Fibroblast of pulmonary artery (primary cell): ENCODE measurements at regions not wholly inside any gene's neighbourhood (a gene's known extent, or its start where the extent isn't known, plus 50 kb on each side); places are given as distances from the start of the nearest gene placed in this dataset.

Source experiments
- DNase-seq: peaks from one replicate; pipeline ENCODE4 v3.0.0-alpha.2; 2010; ENCODE audit warnings: low read depth
- H3K4me3 ChIP-seq: replicated peaks from 2 replicates; pipeline ENCODE4 v1.5.1; 2011; ENCODE audit warnings: low read depth, mild to moderate bottlenecking, control low read depth, low read length, moderate library complexity
- TF ChIP-seq, protein P1 (sequence below): IDR thresholded peaks from 2 replicates; pipeline ENCODE4 v1.5.1; 2011; ENCODE audit warnings: mild to moderate bottlenecking, control low read depth, low read length, inconsistent platforms; ENCODE audit errors: missing control alignments

DNA sequence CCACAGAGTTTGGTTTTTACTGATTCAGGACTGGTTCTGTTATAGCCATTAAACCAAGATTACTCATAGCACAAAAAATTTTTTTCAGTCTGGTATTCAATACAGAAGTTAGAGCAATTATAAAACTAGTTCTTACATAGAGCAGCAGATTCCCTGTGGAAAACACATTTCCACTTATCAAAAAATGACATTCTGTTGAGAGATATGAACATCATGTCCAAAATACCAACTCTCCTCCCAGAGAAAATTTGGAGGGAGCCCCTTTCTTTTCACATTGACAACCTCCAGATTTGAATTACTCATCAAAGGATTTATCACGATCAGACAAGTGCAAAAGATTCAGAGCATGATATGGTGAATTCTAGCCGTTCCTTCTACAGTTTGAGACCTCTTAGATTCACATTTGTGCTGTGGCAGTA is 126.8 kb upstream of the SERPINE2 start:
- DNase-seq = no peak
- TF ChIP-seq, protein P1, sequence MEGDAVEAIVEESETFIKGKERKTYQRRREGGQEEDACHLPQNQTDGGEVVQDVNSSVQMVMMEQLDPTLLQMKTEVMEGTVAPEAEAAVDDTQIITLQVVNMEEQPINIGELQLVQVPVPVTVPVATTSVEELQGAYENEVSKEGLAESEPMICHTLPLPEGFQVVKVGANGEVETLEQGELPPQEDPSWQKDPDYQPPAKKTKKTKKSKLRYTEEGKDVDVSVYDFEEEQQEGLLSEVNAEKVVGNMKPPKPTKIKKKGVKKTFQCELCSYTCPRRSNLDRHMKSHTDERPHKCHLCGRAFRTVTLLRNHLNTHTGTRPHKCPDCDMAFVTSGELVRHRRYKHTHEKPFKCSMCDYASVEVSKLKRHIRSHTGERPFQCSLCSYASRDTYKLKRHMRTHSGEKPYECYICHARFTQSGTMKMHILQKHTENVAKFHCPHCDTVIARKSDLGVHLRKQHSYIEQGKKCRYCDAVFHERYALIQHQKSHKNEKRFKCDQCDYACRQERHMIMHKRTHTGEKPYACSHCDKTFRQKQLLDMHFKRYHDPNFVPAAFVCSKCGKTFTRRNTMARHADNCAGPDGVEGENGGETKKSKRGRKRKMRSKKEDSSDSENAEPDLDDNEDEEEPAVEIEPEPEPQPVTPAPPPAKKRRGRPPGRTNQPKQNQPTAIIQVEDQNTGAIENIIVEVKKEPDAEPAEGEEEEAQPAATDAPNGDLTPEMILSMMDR = no peak
- H3K4me3 ChIP-seq = no peak overlapping the region

DNA sequence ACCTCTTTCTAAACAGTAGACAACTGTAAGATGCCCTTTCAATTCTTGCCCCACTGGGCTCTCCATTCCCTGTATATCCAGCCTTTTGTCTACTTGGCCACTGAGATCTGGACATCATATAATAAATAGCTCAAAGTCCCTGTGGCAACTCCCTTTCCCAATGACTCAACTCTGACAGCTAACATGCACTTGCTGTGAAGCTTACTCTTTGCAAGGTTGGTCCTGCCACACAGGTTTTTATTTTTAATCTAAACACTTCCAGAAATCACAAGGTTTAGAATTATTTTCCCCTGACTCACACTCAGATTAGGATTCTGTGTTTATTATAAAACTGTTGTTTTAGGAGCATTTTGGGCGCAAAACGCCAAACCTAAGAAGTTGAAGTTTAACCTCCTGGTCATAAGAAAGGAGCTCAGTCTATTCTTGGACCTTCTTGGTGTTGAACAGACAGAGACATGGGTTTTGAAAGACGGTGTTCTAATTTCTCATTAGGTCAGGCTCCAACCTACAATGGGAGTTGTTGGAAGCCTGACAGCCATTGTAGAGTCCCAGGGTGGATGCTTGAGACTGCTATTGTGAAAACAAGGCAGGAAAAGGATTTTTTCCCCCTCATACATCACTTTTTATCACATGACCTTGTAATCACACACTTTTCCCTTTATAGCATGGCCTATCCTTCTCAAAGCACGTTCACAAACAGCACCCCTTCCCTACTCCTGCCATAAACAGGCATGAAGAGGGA is 124.7 kb upstream of the SERPINE2 start:
- no peak overlapping the region for H3K4me3 ChIP-seq
- TF ChIP-seq, protein P1 = no peak
- peak; percentile 78 for DNase-seq

DNA sequence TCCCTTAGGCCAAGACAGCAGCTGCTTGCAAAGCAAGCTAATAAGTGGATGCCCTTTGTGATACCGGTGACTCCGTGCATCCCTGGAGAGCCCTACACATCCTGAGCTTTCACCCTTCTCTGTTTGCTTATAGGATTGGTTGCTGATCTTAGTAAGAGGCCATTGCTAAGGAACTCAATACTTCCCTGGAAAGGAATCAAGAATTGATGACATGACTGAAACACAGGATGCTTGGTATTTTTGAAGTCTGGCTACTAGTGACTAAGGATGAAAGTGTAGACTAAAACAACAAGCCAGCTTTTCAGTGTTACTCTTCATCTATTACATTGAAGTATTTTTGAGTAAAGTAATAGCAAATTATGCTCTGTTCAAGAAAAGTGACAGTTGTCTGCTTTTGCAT is 123.0 kb upstream of the SERPINE2 start:
- DNase-seq = peak; percentile 34
- H3K4me3 ChIP-seq = no peak overlapping the region
- TF ChIP-seq, protein P1 = no peak

- TF ChIP-seq, protein P1 = no peak
- no peak for DNase-seq
- no peak overlapping the region for H3K4me3 ChIP-seq
Observed at GRCh38 chr2:224161712-224162111, 122.6 kb upstream of the SERPINE2 start.

- DNase-seq = peak; percentile 59
- H3K4me3 ChIP-seq = no peak overlapping the region
Observed at GRCh38 chr2:224160917-224161316, 121.8 kb upstream of the SERPINE2 start.

DNA sequence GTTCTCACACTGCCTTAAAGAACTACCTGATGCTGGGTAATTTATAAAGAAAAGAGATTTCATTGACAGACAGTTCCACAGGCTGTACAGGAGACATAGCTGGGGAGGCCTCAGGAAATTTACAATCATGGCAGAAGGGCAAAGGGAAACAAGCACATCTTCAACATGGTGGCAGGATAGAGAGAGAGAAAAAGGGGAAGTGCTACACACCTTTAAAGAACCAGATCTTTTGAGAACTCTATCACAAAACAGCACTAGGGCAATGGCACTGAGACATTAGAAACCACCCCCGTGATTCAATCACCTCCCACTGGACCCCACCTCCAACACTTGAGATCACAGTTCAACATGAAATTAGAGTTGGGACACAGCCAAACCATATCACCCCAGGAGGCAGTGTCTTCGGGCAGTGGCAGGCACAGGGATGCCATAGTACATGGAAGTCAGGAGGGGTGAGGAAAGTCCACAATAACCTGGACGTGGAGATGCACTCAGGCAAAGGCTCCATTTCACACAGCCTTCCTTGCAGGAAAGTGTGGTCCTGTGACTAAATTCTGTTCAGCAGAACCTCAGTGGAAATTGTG is 120.4 kb upstream of the SERPINE2 start:
- DNase-seq = no peak
- TF ChIP-seq, protein P1 = no peak
- no peak overlapping the region for H3K4me3 ChIP-seq

More at GRCh38 chr2:224160917-224161316, 121.8 kb upstream of the SERPINE2 start:
- TF ChIP-seq, protein P1 = no peak
